GM19397 (cell line): ENCODE measurements at regions not wholly inside any gene's neighbourhood (a gene's known extent, or its start where the extent isn't known, plus 50 kb on each side); places are given as distances from the start of the nearest gene placed in this dataset.

Experiments
- ATAC-seq: cut with Tn5 transposase; IDR thresholded peaks from one replicate; pipeline ENCODE4 v1.9.1; 2021; ENCODE audit warnings: mild to moderate bottlenecking, moderate library complexity; ENCODE audit not compliant: unreplicated experiment

DNA sequence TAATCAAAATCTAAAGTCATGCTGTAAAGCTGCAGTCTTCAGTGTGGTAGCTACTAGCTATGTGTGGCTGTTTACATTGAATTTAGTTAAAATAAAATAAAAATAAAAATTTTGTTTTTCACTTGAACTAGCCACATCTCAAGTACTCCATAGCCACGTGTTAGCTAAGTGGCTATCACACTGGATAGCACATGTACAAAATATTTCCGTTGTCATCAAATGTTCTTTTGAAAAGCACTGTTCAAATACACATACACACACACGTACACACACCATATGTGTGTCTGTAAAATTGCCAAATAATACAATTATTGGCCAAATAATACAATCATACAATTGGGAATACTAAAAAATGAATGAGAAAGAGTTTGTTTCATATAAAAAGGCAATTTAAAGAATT lies 778.2 kb upstream of the FLRT2 start:
- no peak for ATAC-seq

DNA sequence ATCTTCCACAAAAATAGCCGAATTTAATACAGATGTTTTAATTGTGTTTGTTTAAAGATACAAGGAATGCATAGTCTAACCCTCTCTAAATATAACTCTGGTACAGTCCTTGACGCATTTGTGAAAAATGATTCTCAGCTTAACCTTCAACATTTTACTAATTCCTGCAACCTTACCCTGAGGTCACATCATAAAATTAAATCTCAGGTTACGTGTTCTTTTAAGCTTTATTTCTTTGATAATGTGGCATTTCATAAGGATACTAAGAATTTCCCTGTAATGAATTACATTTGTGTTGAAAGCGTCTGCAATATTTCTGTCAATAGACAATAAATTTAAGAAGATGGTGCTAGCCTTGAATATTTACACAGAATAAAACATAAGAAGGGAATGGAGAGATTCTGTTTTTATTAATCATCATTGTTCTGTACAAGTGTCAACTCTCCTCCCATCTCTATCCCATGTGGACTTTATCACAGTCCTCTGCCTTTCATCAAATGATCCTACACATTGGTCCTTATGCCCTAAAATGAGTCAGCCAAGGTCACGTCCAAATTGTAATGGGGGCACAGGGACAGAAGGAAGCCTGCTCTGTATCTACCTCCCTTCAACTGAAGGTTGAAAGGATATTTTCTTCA lies 769.3 kb upstream of the FLRT2 start:
- no peak for ATAC-seq

DNA sequence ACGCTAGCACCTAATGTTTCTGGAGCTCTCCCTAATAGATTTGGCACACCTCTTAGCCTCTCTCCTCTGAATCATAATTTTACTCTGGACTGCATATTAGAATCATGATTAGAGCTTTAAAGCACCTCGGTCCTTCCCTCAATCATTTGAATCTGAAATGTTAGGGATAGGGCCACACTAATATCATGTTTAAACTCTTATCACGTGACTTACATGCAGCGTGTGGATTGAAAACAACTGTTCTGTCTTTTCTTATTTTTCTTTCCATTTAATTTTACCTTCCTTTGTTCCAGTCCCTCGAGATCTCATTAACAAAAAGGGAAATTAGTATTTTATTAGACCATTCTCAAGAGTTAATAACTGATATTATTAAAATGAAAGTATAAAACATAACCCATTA lies 762.5 kb upstream of the FLRT2 start:
- no peak for ATAC-seq

DNA sequence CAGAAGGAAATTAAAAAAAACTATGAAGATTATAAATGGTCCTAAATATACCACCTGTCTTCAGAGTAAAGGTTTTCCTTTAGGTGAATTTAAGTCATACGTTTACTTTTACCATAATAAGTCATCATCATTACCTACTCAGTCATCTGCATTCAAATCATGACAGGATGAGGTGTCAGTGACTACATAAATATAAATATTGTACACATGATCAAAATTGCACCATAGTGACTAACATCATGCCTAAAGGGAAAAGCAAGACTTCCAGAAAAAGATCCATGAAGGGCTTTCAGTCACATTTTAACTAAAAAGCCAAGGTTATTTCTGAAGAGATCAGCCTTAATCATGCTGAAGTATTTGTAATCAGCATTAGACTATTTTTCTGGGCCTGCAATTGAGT lies 759.9 kb upstream of the FLRT2 start:
- ATAC-seq, result no peak

DNA sequence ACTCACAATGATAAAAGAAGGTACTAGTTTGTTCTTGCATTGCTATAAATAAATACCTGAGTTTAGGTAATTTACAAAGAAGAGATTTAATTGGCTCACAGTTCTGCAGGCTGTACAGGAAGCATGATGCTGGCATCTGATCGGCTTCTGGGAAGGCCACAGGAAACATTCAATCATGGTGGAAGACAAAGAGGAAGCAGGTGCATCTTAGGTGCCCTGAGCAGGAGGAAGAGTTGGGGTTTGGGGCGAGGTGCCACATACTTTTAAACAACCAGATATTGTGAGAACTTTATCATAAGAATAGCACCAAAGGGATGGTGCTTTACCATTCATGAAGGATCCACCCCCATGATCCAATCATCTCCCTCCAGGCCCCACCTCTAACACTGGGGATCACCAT lies 752.6 kb upstream of the FLRT2 start:
- ATAC-seq, result no peak

DNA sequence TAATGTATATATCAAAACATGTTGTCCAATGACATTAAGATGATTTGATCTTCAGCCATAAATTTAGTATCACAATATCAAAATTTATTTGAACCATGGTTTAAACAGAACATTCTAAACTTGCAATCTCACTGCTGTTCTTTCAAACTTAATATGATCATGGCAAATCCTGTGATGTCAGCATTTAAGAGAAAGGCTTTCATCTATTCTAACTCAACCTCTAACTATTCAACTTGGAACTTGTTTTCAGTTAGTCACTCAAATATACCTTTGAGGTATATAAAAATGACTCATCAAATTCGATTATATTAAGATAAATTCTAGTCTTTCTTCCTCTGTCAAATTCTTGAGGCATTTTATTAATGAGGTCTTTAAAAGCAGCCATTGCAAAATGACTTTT lies 747.0 kb upstream of the FLRT2 start:
- no peak for ATAC-seq

DNA sequence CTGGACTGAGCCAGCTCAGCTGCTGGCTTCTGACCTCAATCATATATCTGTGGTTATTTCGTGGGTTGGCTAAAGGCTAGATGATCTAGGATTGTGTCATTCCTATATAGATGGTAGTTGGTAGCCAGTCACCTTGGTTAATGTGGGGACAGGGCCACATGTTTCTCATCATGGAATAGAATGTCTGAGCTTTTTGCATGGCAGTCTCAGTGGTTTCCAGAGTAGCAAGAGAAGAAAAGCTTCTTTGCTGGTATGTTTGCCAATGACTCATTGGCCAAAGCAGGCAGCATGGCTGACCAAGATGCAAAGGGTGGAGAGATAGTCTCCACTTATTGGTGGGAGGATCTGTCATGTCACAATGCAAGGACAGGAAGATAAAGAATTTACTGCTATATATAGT lies 746.4 kb upstream of the FLRT2 start:
- no peak for ATAC-seq

DNA sequence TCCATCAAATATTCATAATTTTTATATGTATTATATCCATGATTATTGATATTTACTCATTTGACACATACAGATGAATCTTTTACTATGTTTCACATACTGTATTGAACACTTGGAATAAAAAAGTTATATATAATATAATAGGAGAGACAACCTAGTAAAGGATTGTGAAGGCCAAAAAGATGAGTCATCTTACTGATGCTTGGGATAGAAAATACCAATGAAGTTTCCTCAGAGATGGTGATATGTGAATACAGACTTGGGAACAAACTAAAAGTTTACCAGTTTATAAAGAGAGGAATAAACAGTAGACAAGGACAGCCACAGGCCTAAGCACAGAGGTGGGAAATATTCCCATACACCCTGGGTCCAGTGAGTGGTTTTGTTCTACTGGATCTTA lies 743.9 kb upstream of the FLRT2 start:
- ATAC-seq, result no peak

DNA sequence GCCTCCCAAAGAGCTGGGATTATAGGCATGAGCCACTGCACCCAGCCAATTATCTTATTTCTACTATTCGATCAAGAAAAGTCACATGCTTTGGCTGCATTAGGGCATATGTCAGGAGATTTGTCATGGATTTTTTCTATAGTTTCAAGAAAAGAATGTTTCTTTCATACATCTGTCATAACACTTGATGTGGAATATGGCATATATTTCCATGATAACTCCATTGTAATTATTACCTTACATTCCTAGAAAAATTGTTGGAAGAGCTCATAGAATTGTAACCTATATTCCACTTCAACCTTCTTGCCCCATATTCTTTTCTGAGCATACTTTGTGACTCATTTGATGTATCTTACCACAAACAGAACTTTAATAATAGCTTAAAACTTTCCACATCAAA lies 740.9 kb upstream of the FLRT2 start:
- no peak for ATAC-seq

DNA sequence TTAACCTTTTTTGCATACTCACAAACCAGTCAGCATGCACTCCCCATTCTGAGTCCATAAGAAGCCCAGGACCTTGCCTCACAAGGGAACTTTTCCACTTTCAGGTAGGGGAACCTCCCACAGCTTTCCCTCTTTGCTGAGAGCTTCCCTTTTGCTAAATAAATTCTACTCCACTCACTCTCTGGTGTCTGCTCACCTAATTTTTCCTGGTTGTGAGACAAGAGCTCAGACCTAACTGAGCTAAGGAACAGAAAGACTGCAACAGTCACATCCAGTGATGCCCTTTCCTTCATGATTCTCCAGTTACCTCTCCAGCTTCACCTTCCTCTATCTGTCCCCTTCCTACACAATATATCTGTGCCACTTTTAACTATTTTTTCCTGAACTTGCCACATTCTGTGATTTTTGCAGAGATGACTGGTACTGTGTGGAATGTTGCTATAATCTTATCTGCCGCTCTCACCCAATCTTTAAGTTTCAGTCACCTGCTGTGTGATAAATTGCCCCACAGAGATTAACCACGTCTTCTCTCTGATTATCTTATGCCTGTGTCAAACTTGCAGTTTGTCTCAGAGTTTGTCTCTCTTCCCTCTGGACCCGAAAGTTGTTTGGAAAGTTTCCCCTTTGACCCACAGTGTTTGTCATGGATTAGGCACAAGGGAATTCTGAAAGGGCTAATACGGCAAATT lies 737.1 kb upstream of the FLRT2 start:
- no peak for ATAC-seq

DNA sequence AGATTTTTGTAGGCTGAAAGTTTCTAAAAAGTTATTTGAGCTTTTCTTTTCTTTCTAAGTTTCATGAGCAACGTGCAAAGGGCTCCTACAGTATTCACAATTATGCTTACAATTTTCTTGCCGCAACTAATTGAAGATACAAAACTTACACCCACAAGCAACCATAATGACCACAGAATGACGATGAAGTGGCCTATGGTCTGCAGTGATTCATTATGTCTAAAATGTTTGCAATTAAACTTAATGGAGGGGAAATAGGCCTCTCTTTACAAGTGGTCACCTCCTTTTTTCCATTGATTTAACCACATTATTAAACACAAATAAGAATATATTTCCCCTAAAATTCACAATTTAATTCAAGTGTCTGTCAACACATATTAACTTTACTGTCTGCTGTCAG lies 732.6 kb upstream of the FLRT2 start:
- no peak for ATAC-seq

DNA sequence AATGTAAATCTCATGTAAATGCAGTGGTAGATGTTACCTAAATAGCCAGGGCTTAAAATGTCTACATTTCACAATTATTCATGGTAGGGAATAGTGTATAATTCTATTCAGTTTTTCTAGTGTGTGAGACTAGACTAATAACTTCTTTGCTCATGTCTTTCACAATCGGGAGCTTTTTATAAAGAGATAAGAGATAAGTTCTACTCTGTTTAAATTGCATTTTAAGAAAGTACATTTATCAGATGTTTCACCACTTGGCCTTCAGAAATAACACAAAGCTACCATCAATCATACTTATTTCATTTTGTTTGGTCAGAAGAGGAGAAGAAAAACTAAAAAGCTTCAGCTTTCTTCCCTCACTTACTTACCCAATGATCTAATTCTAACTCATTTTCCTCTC lies 725.5 kb upstream of the FLRT2 start:
- ATAC-seq, result no peak

DNA sequence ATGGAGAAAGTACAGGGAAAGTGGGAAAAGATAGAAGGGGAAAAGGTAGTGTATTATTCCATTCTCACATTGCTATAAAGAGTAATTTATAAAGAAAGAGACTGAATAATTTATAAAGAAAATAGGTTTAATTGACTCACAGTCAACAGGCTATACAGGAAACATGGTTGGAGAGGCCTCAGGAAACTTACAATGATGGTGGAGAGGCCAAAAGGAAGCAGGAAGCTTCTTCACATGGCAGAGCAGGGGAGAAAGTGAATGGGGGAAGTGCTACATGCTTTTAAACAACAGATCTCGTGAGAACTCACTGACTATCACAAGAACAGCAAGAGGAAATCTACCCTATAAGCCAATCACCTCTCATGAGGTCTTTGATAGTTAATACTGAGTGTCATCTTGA lies 725.0 kb upstream of the FLRT2 start:
- ATAC-seq, result no peak

DNA sequence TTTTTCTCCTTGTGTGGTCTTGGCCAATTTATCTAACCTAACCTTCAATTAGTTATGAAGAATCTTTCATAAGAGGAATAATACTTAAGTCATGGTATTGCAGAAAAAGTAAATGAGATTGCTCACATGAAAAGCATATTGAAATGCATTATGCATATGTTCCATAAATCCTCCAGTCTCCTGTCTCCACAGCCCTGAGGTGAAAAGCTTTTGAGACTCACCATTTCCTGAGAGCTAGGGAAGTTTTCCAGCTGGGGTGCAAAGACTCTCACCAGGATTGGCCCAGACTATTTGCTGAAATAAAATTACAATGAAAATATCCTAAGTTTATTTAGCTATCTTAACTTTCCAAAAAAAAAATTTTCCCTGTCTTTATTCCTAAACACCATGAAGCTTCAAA lies 723.8 kb upstream of the FLRT2 start:
- no peak for ATAC-seq

DNA sequence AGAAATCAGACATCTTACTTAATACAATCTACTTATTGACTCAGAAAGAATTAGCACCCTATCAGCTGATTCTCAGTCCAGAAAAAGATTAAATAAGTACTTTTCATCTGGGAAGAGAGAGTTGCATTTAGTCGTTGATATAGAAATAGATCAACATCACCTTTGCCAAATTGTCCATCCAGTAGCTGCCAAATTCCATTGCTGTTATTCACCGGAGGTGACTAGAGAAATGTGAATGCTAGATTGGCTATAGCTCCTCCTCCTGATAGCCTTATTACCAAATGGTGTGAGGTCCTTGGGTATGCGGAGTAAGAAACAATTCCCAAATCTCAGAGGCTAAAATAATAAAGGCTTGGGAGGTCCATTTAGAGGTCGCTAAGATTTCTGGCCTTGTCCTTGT lies 723.3 kb upstream of the FLRT2 start:
- ATAC-seq, result no peak

DNA sequence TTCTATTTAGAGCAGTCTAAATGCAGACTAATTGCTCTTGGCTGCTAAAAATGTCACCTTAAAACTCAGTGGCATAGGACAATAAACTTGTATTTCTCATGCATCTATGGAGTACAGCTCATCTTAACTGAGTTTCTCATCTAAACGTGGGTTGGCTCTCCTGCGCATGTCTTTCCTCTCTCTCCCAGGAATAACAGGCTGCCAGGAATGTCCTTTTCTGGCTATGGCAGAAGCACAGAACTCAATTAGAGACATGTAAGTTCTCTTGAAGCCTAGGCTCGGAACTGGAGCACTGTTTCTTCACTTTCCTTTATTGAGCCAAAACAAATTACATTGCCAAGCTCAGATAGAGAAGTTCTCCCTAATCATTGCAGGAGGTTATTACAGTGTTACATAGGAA lies 722.3 kb upstream of the FLRT2 start:
- ATAC-seq, result no peak

DNA sequence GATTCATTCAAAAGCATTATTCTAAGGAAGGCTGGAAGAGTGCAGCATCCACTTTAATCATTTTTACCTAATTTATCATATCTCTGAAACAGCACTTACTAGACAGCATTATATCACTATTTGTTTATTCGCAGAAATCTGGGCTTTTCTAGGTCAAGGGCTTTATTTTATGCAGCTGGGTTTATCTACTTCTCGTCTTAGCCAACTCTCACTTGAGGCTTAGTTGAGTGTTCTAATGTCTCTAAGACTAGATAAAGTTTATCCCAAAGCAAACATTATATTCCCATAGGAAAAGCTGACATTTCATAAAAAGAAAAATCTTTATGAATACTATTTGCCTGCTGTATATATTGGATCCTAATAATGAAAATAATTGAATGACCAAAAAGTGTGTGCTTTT lies 720.8 kb upstream of the FLRT2 start:
- no peak for ATAC-seq

DNA sequence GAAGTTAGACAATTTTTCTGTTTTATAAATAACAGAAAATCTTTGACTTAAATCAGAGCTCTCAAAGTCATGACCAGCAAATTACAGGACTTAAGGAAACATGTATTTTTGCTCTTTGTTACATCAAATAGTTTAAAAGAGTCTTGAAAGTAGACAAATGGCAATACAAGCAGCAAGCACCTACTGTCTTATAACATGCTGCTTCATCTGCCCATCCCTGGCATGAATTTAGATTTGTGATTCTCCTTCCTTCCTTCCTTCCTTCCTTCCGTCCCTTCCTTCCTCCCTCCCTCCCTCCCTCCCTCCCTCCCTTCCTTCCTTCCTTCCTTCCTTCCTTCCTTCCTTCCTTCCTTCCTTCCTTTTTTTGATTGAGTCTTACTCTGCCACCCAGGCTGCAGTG lies 715.6 kb upstream of the FLRT2 start:
- ATAC-seq, result no peak

DNA sequence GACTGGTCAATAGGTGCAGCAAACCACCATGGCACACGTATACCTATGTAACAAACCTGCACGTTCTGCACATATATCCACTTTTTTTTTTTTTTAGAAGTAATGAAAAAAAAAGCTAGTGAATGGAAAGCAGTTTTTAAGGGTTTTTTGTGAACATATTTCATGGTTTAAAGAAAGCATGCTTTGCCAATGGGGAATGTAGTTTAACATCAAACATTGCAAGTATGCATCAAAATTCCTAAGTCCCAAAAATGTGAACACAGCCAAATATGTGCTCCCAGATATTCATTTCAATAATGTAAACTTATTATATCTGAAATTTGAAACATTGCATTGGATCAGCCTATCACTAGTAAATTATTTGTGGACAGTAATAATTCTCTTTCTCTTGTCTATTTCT lies 710.4 kb upstream of the FLRT2 start:
- no peak for ATAC-seq

DNA sequence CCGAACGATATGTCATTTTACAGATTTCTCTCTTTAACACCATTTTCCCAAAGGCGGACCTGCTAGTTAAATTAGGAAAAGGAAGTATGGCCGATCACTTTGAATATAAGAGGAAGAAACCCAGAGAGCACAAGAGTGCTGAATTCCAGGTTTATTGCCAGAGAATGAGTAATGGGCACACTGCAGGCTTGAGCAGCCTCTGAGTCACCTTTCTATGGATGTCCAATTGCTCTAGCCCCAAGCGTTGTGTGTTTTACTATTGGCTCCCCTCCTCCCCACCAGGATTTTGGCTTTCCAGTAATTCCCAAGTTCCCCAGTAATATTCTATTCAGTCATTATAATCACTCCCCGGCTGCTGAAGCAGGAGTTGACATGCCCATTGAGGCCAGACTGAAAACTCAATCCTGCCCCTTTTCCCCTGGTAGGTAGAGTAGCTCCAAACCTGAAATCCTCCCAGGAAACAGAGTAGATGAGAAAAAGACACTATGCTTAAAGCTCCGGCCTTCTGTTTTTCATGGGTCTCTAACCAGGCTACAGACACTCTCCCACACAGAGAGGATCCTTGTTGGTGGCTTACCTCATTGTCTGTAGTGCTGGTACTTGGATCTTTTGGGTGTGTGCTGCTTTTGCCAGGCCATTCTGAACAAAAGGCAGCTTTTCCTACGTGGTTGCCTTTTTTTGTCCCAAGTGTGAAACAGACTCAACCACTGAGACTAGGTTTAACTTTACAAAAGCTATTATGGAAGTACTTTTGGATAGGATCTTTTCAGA lies 704.3 kb upstream of the FLRT2 start:
- no peak for ATAC-seq

DNA sequence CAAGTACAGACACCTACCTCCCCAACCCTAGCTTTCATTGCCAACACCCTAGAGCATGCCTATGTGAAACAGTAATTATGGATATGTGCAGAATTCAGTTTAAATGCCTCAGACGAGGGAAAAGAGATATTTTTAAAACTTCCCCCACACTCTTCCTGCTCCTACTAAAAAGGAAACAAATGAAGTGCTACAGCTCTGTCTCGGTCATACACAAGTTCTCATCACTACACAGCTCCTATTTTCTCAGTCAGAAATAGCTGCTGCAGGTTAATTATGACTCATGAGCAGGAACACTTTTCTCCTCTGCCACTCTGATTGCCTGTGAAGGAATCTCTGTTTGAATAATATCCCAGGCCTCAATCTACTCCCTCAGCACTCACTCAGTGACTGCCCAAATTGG lies 703.6 kb upstream of the FLRT2 start:
- no peak for ATAC-seq

DNA sequence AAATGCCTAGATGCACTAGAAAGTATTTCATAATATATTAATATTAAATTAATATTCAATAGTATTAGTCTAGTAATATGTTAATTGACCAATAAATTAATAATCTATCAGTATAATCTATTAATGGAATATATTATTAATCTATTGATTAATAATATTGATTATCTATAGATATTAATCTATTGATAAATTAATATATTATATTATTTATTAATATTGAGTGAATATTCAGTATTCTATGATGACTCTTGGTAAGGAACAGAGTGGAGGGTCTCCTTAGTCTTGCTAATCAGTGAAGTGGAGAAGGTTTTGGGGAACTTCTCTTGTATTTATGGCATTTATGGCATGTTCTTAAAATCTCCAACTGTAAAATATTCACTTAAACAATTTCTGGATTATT lies 679.3 kb upstream of the FLRT2 start:
- no peak for ATAC-seq
